Endodermal cell (in vitro differentiated cells): ENCODE measurements at regions not wholly inside any gene's neighbourhood (a gene's known extent, or its start where the extent isn't known, plus 50 kb on each side); places are given as distances from the start of the nearest gene placed in this dataset.

Source experiments
- DNase-seq: peaks from one replicate; pipeline ENCODE4 v3.0.0-alpha.2; 2017
- H3K27ac ChIP-seq: 2 replicates; pipeline ENCODE4 v1.5.1; 2013; ENCODE audit warnings: mild to moderate bottlenecking, low read depth, low read length, moderate library complexity
- H3K27me3 ChIP-seq: 2 replicates; pipeline ENCODE4 v1.6.1; 2013; ENCODE audit warnings: mild to moderate bottlenecking, low read length, moderate library complexity; ENCODE audit not compliant: insufficient read depth, control insufficient read depth, poor library complexity, severe bottlenecking
- H3K36me3 ChIP-seq: 2 replicates; pipeline ENCODE4 v1.7.0; 2013; ENCODE audit warnings: mild to moderate bottlenecking, low read length, moderate library complexity; ENCODE audit not compliant: control insufficient read depth, insufficient read depth
- H3K4me1 ChIP-seq: one replicate; pipeline ENCODE4 v1.7.0; 2013; ENCODE audit warnings: low read length; ENCODE audit not compliant: control insufficient read depth, insufficient read depth
- H3K4me3 ChIP-seq: 2 replicates; pipeline ENCODE4 v1.5.1; 2013; ENCODE audit warnings: mild to moderate bottlenecking, low read length, moderate library complexity
- H3K9ac ChIP-seq: 2 replicates; pipeline ENCODE4 v1.6.1; 2013; ENCODE audit warnings: mild to moderate bottlenecking, low read length, moderate library complexity; ENCODE audit not compliant: poor library complexity, severe bottlenecking; ENCODE audit errors: extremely low read depth
- H3K9me3 ChIP-seq: 2 replicates; pipeline ENCODE4 v1.6.1; 2013; ENCODE audit warnings: mild to moderate bottlenecking, low read length, moderate library complexity; ENCODE audit not compliant: control insufficient read depth
- H3K27ac Mint-ChIP-seq: 2 replicates; pipeline ENCODE4 v1.8.0; 2020; ENCODE audit warnings: mixed read lengths
- H3K27me3 Mint-ChIP-seq: 2 replicates; pipeline ENCODE4 v1.8.0; 2021; ENCODE audit warnings: mild to moderate bottlenecking, mixed read lengths; ENCODE audit not compliant: insufficient read depth
- H3K36me3 Mint-ChIP-seq: 2 replicates; pipeline ENCODE4 v1.8.0; 2020; ENCODE audit warnings: low read depth, mixed read lengths
- H3K4me1 Mint-ChIP-seq: 2 replicates; pipeline ENCODE4 v1.8.0; 2020; ENCODE audit warnings: mixed read lengths
- H3K4me3 Mint-ChIP-seq: 2 replicates; pipeline ENCODE4 v1.8.0; 2020; ENCODE audit warnings: mild to moderate bottlenecking, moderate library complexity, mixed read lengths
- H3K9me3 Mint-ChIP-seq: 2 replicates; pipeline ENCODE4 v1.8.0; 2020; ENCODE audit warnings: mild to moderate bottlenecking, mixed read lengths
- WGBS, 2 experiments: methylation state at CpG; one replicate each; pipeline versions ENCODE4 v1.1.5 to v1.1.7; 2013; ENCODE audit warnings: missing lambda C conversion rate in 2 of 2, mixed read lengths in 1 of 2; ENCODE audit not compliant: insufficient coverage in 1 of 2, insufficient read length in 1 of 2; 5-methylcytosine and 5-hydroxymethylcytosine counted together
- TF ChIP-seq, protein P1 (sequence below): fragments of 200-600 bp; sonication (generic); conservative IDR thresholded peaks from 2 replicates; pipeline ENCODE4 v1.5.0; 2021; ENCODE audit warnings: antibody characterized with exemption, mild to moderate bottlenecking

DNA sequence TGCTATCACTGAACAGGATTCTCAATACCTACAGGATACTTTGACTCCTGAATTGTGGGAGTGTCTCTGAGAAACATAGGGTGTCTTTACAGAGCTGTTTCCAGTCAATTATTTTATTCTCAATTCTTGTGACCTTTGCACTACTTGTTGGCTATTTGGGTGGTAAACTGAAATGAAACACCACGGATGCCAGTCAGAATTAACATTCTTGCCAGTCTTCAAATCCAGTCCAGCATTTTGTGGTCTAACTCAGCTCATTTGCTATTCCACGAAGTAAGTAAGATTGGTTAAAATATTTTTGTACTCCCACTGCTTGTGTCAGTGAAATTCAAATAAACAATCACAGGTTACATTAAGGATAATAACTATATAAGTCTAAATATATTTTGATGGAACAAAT, 197.9 kb downstream of the ANKRD50 start:
- Mint-ChIP-seq H3K27ac (no peak overlapping the region), H3K4me1 (peaks cover 5% of the 10 kb centered on the region), H3K4me3 (no peak overlapping the region), H3K9me3 (no peaks in the 10 kb centered on the region), H3K36me3 (no peaks in the 10 kb centered on the region), H3K27me3 (no peaks in the 10 kb centered on the region)
- DNase-seq = no peak
- TF ChIP-seq, protein P1, sequence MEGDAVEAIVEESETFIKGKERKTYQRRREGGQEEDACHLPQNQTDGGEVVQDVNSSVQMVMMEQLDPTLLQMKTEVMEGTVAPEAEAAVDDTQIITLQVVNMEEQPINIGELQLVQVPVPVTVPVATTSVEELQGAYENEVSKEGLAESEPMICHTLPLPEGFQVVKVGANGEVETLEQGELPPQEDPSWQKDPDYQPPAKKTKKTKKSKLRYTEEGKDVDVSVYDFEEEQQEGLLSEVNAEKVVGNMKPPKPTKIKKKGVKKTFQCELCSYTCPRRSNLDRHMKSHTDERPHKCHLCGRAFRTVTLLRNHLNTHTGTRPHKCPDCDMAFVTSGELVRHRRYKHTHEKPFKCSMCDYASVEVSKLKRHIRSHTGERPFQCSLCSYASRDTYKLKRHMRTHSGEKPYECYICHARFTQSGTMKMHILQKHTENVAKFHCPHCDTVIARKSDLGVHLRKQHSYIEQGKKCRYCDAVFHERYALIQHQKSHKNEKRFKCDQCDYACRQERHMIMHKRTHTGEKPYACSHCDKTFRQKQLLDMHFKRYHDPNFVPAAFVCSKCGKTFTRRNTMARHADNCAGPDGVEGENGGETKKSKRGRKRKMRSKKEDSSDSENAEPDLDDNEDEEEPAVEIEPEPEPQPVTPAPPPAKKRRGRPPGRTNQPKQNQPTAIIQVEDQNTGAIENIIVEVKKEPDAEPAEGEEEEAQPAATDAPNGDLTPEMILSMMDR = no peak
- H3K9me3 ChIP-seq = no peaks in the 10 kb centered on the region
- H3K9ac ChIP-seq = no peak overlapping the region
- no peaks in the 10 kb centered on the region for H3K4me1 ChIP-seq
- WGBS, 2 experiments = 93% methylated on average over 2 of the region's 2 CpGs; no CpG with 5 or more reads in 1 of the 2 experiments
- H3K27ac ChIP-seq = no peak overlapping the region
- H3K36me3 ChIP-seq = no peaks in the 10 kb centered on the region
- H3K27me3 ChIP-seq = no peaks in the 10 kb centered on the region
- no peak overlapping the region for H3K4me3 ChIP-seq

DNA sequence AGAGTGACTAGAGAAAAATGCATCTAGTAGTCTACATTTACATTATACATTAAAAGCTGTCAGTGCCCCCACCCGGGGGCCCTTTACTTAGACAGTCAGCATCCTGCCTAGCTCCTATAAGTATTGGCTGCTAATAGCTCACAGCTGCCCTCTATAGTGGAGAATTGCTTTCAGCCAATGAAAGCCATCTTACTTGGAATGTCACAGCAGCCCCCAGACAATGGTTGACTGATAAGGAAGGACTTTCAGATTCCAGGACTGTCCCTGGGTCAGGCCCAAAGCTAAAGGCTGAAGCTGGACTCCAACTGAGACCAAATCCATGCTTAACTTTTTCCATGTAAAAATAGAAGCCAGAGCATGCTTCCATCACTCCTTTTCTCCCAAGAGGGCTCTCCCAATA, 196.9 kb downstream of the ANKRD50 start:
- TF ChIP-seq, protein P1 = peak; percentile 43

DNA sequence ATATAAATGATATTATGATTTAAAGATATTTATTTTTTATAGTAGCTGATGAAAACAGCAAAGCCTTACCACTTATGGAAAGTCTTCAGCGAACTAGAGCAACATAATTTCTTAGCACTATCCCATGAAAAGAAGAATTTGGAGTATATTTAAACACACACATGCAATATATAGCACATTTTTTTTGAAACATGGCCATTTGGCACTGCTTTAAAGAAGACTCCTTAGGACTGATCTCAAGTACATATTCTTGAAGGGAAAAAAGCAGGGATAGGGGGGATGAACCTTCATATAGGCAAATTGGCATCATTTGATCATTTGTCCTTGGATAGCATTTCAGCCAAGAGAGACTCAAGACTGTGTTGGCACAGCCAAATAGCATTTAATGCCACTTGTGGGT, 193.3 kb downstream of the ANKRD50 start:
- H3K9me3 ChIP-seq = no peaks in the 10 kb centered on the region
- WGBS, 2 experiments = 83% methylated on average over 1 of the region's 1 CpG; no CpG with 5 or more reads in 1 of the 2 experiments
- TF ChIP-seq, protein P1 = no peak
- H3K4me1 ChIP-seq = no peaks in the 10 kb centered on the region
- H3K27ac Mint-ChIP-seq = no peak overlapping the region
- no peaks in the 10 kb centered on the region for H3K27me3 Mint-ChIP-seq
- no peak overlapping the region for H3K4me3 Mint-ChIP-seq
- no peak overlapping the region for H3K27ac ChIP-seq
- H3K36me3 Mint-ChIP-seq = no peaks in the 10 kb centered on the region
- H3K36me3 ChIP-seq = no peaks in the 10 kb centered on the region
- no peak for DNase-seq
- H3K27me3 ChIP-seq = no peaks in the 10 kb centered on the region
- peaks cover 5% of the 10 kb centered on the region for H3K9me3 Mint-ChIP-seq
- peaks cover 5% of the 10 kb centered on the region for H3K4me1 Mint-ChIP-seq
- H3K9ac ChIP-seq = no peak overlapping the region
- no peak overlapping the region for H3K4me3 ChIP-seq

More for the DNA sequence above, 196.9 kb downstream of the ANKRD50 start:
- WGBS, 2 experiments = 81 to 100% methylated on average over 1 of the region's 1 CpG
- Histone ChIP-seq H3K9me3 (no peaks in the 10 kb centered on the region), H3K36me3 (no peaks in the 10 kb centered on the region), H3K27ac (no peak overlapping the region), H3K4me3 (peak overlapping the region; percentile 46), H3K27me3 (no peaks in the 10 kb centered on the region), H3K9ac (no peak overlapping the region), H3K4me1 (no peaks in the 10 kb centered on the region)
- H3K36me3 Mint-ChIP-seq = no peaks in the 10 kb centered on the region
- H3K27ac Mint-ChIP-seq = no peak overlapping the region
- no peak overlapping the region for H3K4me3 Mint-ChIP-seq
- peak; percentile 79 for DNase-seq
- no peaks in the 10 kb centered on the region for H3K9me3 Mint-ChIP-seq
- no peaks in the 10 kb centered on the region for H3K27me3 Mint-ChIP-seq
- H3K4me1 Mint-ChIP-seq = peaks cover 5% of the 10 kb centered on the region
